ENCODE measurements at regions not wholly inside any gene's neighbourhood (a gene's known extent, or its start where the extent isn't known, plus 50 kb on each side); places are given as distances from the start of the nearest gene placed in this dataset.

DNA sequence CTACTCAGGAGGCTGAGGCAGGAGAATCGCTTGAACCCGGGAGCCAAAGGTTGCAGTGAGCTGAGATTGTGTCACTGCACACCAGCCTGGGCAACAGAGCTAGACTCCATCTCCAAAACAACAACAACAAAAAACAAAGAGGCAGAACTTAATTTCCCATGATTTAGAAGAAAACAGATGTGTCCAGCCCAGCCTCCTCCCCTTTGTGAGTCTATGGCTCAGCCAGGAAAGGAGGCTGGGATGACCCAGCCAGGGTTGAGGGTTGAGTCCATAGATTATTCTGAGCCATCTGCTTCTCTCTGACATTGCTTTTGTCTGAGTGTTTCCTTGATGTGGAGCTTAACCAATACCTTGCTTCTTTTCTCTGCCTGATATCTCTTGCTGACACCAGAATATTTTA lies 994.1 kb downstream of the TYW1 start (continued):
- TF ChIP-seq, protein P1, sequence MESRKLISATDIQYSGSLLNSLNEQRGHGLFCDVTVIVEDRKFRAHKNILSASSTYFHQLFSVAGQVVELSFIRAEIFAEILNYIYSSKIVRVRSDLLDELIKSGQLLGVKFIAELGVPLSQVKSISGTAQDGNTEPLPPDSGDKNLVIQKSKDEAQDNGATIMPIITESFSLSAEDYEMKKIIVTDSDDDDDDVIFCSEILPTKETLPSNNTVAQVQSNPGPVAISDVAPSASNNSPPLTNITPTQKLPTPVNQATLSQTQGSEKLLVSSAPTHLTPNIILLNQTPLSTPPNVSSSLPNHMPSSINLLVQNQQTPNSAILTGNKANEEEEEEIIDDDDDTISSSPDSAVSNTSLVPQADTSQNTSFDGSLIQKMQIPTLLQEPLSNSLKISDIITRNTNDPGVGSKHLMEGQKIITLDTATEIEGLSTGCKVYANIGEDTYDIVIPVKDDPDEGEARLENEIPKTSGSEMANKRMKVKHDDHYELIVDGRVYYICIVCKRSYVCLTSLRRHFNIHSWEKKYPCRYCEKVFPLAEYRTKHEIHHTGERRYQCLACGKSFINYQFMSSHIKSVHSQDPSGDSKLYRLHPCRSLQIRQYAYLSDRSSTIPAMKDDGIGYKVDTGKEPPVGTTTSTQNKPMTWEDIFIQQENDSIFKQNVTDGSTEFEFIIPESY (IDR thresholded peaks at IDR 0.05) = no peak
- TF ChIP-seq ATF3 (IDR thresholded peaks at IDR 0.05) = no peak
- TF ChIP-seq FOXA2 (IDR thresholded peaks at IDR 0.05) = no peak
- no peak for TF ChIP-seq HNF4A (conservative IDR thresholded peaks at IDR 0.05)

DNA sequence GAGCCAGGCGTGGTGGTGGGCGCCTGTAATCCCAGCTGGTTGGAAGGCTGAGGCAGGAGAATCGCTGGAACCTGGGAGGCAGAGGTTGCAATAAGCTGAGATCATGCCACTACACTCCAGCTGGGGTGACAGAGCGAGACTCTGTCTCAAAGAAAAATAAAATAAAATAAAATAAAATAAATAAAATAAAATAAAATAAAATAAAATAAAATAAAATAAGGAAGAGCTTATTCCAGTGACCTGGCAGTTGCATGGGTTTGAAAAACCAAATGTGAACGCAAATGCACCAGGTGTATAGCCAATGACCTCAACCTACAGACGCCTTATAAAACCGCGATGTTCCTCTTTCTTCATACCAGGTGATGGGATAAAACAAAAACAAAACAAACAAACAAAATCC lies 995.7 kb downstream of the TYW1 start:
- TF ChIP-seq EGR1 (IDR thresholded peaks at IDR 0.05; ENCODE audit: low read depth in 2 of 2) (no peak), HNF4G (IDR thresholded peaks at IDR 0.05) (no peak), TAF1 (conservative IDR thresholded peaks at IDR 0.05) (no peak)
- Histone ChIP-seq H3K9me3 (ENCODE audit: control insufficient read depth in 4 of 4, low read length in 3 of 4) (no peaks in the 10 kb centered on the region), H3K9ac (ENCODE audit: low read depth in 1 of 2, low read length in 2 of 2) (no peak overlapping the region), H3K27ac (ENCODE audit: low read depth in 1 of 2, low read length in 2 of 2) (no peak overlapping the region), H3K27me3 (ENCODE audit: control insufficient read depth in 4 of 4, insufficient read depth in 4 of 4, low read length in 3 of 4) (no peaks in the 10 kb centered on the region), H3K4me1 (ENCODE audit: control insufficient read depth in 4 of 4, insufficient read depth in 4 of 4, low read length in 3 of 4) (no peaks in the 10 kb centered on the region), H3K4me3 (ENCODE audit: low read depth in 1 of 3, low read length in 3 of 3) (no peak overlapping the region), H3K36me3 (ENCODE audit: control insufficient read depth in 4 of 4, insufficient read depth in 3 of 4, low read depth in 1 of 4, low read length in 3 of 4) (no peaks in the 10 kb centered on the region)
- 95% methylated on average over 8 of the region's 8 CpGs for WGBS
- DNase-seq (ENCODE audit: low spot score) = no peak

- WGBS = 94% methylated on average over 6 of the region's 6 CpGs
- H3K9me3 ChIP-seq (ENCODE audit: control insufficient read depth in 4 of 4, low read length in 3 of 4) = no peaks in the 10 kb centered on the region
- TF ChIP-seq YY1 (IDR thresholded peaks at IDR 0.05) (no peak), RXRA (IDR thresholded peaks at IDR 0.05) (no peak), HNF4G (IDR thresholded peaks at IDR 0.05) (no peak), SP1 (IDR thresholded peaks at IDR 0.05) (no peak), GABPA (IDR thresholded peaks at IDR 0.05 in 1 of 2, conservative IDR thresholded peaks at IDR 0.05 in 1 of 2) (no peak), EGR1 (IDR thresholded peaks at IDR 0.05; ENCODE audit: low read depth in 2 of 2) (no peak), HNF4A (conservative IDR thresholded peaks at IDR 0.05) (no peak), TAF1 (conservative IDR thresholded peaks at IDR 0.05) (no peak), NR2F2 (IDR thresholded peaks at IDR 0.05) (no peak), FOXA2 (IDR thresholded peaks at IDR 0.05) (no peak), FOXA1 (IDR thresholded peaks at IDR 0.05) (no peak), RAD21 (IDR thresholded peaks at IDR 0.05) (no peak), JUND (IDR thresholded peaks at IDR 0.05) (no peak)
- TF ChIP-seq, protein P2, sequence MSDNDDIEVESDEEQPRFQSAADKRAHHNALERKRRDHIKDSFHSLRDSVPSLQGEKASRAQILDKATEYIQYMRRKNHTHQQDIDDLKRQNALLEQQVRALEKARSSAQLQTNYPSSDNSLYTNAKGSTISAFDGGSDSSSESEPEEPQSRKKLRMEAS (IDR thresholded peaks at IDR 0.05) = no peak
- TF ChIP-seq, protein P3, sequence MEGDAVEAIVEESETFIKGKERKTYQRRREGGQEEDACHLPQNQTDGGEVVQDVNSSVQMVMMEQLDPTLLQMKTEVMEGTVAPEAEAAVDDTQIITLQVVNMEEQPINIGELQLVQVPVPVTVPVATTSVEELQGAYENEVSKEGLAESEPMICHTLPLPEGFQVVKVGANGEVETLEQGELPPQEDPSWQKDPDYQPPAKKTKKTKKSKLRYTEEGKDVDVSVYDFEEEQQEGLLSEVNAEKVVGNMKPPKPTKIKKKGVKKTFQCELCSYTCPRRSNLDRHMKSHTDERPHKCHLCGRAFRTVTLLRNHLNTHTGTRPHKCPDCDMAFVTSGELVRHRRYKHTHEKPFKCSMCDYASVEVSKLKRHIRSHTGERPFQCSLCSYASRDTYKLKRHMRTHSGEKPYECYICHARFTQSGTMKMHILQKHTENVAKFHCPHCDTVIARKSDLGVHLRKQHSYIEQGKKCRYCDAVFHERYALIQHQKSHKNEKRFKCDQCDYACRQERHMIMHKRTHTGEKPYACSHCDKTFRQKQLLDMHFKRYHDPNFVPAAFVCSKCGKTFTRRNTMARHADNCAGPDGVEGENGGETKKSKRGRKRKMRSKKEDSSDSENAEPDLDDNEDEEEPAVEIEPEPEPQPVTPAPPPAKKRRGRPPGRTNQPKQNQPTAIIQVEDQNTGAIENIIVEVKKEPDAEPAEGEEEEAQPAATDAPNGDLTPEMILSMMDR (IDR thresholded peaks at IDR 0.05; ENCODE audit: low read depth, low read length, missing input control) = no peak
- TF ChIP-seq, protein P4, sequence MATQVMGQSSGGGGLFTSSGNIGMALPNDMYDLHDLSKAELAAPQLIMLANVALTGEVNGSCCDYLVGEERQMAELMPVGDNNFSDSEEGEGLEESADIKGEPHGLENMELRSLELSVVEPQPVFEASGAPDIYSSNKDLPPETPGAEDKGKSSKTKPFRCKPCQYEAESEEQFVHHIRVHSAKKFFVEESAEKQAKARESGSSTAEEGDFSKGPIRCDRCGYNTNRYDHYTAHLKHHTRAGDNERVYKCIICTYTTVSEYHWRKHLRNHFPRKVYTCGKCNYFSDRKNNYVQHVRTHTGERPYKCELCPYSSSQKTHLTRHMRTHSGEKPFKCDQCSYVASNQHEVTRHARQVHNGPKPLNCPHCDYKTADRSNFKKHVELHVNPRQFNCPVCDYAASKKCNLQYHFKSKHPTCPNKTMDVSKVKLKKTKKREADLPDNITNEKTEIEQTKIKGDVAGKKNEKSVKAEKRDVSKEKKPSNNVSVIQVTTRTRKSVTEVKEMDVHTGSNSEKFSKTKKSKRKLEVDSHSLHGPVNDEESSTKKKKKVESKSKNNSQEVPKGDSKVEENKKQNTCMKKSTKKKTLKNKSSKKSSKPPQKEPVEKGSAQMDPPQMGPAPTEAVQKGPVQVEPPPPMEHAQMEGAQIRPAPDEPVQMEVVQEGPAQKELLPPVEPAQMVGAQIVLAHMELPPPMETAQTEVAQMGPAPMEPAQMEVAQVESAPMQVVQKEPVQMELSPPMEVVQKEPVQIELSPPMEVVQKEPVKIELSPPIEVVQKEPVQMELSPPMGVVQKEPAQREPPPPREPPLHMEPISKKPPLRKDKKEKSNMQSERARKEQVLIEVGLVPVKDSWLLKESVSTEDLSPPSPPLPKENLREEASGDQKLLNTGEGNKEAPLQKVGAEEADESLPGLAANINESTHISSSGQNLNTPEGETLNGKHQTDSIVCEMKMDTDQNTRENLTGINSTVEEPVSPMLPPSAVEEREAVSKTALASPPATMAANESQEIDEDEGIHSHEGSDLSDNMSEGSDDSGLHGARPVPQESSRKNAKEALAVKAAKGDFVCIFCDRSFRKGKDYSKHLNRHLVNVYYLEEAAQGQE (IDR thresholded peaks at IDR 0.05) = no peak
- TF ChIP-seq, protein P1 (IDR thresholded peaks at IDR 0.05) = no peak
- H3K9ac ChIP-seq (ENCODE audit: low read depth in 1 of 2, low read length in 2 of 2) = no peak overlapping the region
- H3K27me3 ChIP-seq (ENCODE audit: control insufficient read depth in 4 of 4, insufficient read depth in 4 of 4, low read length in 3 of 4) = no peaks in the 10 kb centered on the region
- H3K4me1 ChIP-seq (ENCODE audit: control insufficient read depth in 4 of 4, insufficient read depth in 4 of 4, low read length in 3 of 4) = no peaks in the 10 kb centered on the region
- H3K36me3 ChIP-seq (ENCODE audit: control insufficient read depth in 4 of 4, insufficient read depth in 3 of 4, low read depth in 1 of 4, low read length in 3 of 4) = no peaks in the 10 kb centered on the region
- H3K27ac ChIP-seq (ENCODE audit: low read depth in 1 of 2, low read length in 2 of 2) = no peak overlapping the region
- H3K4me3 ChIP-seq (ENCODE audit: low read depth in 1 of 3, low read length in 3 of 3) = no peak overlapping the region
- no peak for DNase-seq (ENCODE audit: low spot score)
These were observed 1009.4 kb downstream of the TYW1 start for GRCh38 chr7:68005992-68006391.
